ENCODE measurements at regions not wholly inside any gene's neighbourhood (a gene's known extent, or its start where the extent isn't known, plus 50 kb on each side); places are given as distances from the start of the nearest gene placed in this dataset.

DNA sequence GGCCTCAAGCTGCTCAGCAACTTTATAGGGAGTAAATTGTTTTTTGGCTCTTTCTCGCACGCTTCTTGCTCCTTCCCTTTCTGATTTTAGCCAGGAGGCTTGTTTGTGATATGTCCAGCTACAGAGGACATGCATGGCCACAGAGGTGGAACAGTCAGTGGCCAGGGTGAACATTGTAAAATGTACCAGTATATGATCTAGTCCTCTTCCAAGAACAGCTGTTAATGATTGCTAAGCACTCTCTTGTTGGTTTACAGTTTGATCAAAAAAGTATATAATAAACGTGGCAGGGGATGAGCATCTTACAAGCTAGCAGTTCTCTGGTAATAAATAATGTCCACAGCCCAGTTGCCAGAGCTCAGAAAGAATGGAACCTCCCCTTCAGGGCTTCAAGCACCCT lies 461.7 kb upstream of the DYNLRB2 start:
- TF ChIP-seq EZH2 (IDR thresholded peaks at IDR 0.05) (no peak), POLR2AphosphoS5 (IDR thresholded peaks at IDR 0.05; ENCODE audit: borderline replicate concordance, low read depth, low read length) (no peak), FOXP2 (optimal IDR thresholded peaks at IDR 0.05; ENCODE audit: control extremely low read depth, extremely low read length, insufficient read depth) (no peak)
